Breast epithelium (tissue), 4 donors: ENCODE measurements at regions not wholly inside any gene's neighbourhood (a gene's known extent, or its start where the extent isn't known, plus 50 kb on each side); places are given as distances from the start of the nearest gene placed in this dataset.

ENCODE experiments used
- DNase-seq, 2 donors: peaks; one replicate each; pipeline ENCODE4 v3.0.0-alpha.2; 2019; ENCODE audit warnings: low spot score in 2 of 2
- H3K27ac ChIP-seq, 2 donors: fragments of 200-600 bp; sonication (generic) in 1 of 2; one replicate each; pipeline ENCODE4 v1.5.1; 2016 to 2019; ENCODE audit warnings: mild to moderate bottlenecking in 1 of 2
- H3K27me3 ChIP-seq, 2 donors: fragments of 200-600 bp; sonication (generic) in 1 of 2; one replicate each; pipeline versions ENCODE4 v1.5.1 to v1.6.0; 2017 to 2019; ENCODE audit warnings: control low read depth in 1 of 2, mild to moderate bottlenecking in 1 of 2
- H3K36me3 ChIP-seq: fragments of 200-600 bp; one replicate; pipeline ENCODE4 v1.5.1; 2019
- H3K4me1 ChIP-seq, 2 donors: fragments of 200-600 bp; sonication (generic); one replicate each; pipeline ENCODE4 v1.5.1; 2016 to 2019; ENCODE audit warnings: control low read depth in 1 of 2
- H3K4me3 ChIP-seq, 3 donors: fragments of 200-600 bp; sonication (generic); 1 replicate in 2 of 3; 2 replicates in 1 of 3; pipeline ENCODE4 v1.5.1; 2016 to 2019; ENCODE audit warnings: mild to moderate bottlenecking in 3 of 3, moderate library complexity in 2 of 3
- H3K9me3 ChIP-seq, 2 donors: fragments of 200-600 bp; sonication (generic) in 1 of 2; one replicate each; pipeline ENCODE4 v1.5.1; 2016 to 2019; ENCODE audit warnings: control low read depth in 1 of 2
- CTCF ChIP-seq, 3 donors: fragments of 450-650 bp; IDR thresholded peaks; one replicate each; pipeline ENCODE4 v1.5.1; 2016 to 2017; ENCODE audit warnings: antibody characterized with exemption in 3 of 3, mild to moderate bottlenecking in 3 of 3, moderate library complexity in 3 of 3
- POLR2A ChIP-seq: fragments of 450-650 bp; IDR thresholded peaks from one replicate; pipeline ENCODE4 v1.6.1; 2016; ENCODE audit warnings: antibody characterized with exemption, mild to moderate bottlenecking, moderate library complexity
- POLR2AphosphoS5 ChIP-seq, 3 donors: sonication (generic); formaldehyde crosslinking; IDR thresholded peaks; one replicate each; pipeline ENCODE4 v1.6.1; 2017; ENCODE audit warnings: antibody characterized with exemption in 3 of 3
- intact Hi-C: fragments of 100-400 bp; cut with DNase I; formaldehyde crosslinking; loops from one replicate; pipeline ENCODE4 v1.15.1; 2023; ENCODE audit warnings: low total_unique reads

- Histone ChIP-seq H3K27ac (no peak overlapping the region), H3K4me3 (no peak overlapping the region), H3K4me1 (no peaks in the 10 kb centered on the region), H3K27me3 (no peaks in the 10 kb centered on the region), H3K36me3 (no peaks in the 10 kb centered on the region), H3K9me3 (no peaks in the 10 kb centered on the region)
- intact Hi-C loops = no loop called here
- no peak for TF ChIP-seq POLR2A
- TF ChIP-seq CTCF (IDR thresholded peaks at IDR 0.05) = no peak
- TF ChIP-seq POLR2AphosphoS5 (IDR thresholded peaks at IDR 0.05) = no peak
- no peak for DNase-seq
Observed at GRCh38 chr21:38696579-38696978, 109.2 kb upstream of the ETS2 start.

GRCh38 chr21:38699048-38699447 lies 106.7 kb upstream of the ETS2 start:
- TF ChIP-seq POLR2A (no peak), POLR2AphosphoS5 (IDR thresholded peaks at IDR 0.05) (no peak), CTCF (IDR thresholded peaks at IDR 0.05) (no peak)
- intact Hi-C loops = no loop called here

GRCh38 chr21:38702196-38702595 lies 103.5 kb upstream of the ETS2 start:
- TF ChIP-seq CTCF (IDR thresholded peaks at IDR 0.05) (no peak), POLR2A (no peak), POLR2AphosphoS5 (IDR thresholded peaks at IDR 0.05) (no peak)
- Histone ChIP-seq H3K4me1 (no peaks in the 10 kb centered on the region), H3K36me3 (no peaks in the 10 kb centered on the region), H3K27me3 (no peaks in the 10 kb centered on the region), H3K4me3 (no peak overlapping the region), H3K27ac (no peak overlapping the region), H3K9me3 (no peaks in the 10 kb centered on the region)
- DNase-seq = no peak
- intact Hi-C loops = no loop called here

More at GRCh38 chr21:38699048-38699447, 106.7 kb upstream of the ETS2 start:
- Histone ChIP-seq H3K9me3 (no peaks in the 10 kb centered on the region), H3K4me3 (no peak overlapping the region), H3K27me3 (no peaks in the 10 kb centered on the region), H3K36me3 (no peaks in the 10 kb centered on the region), H3K4me1 (no peaks in the 10 kb centered on the region), H3K27ac (no peak overlapping the region)
- DNase-seq = no peak

- H3K9me3 ChIP-seq = no peaks in the 10 kb centered on the region
- TF ChIP-seq POLR2AphosphoS5 (IDR thresholded peaks at IDR 0.05) (no peak), CTCF (IDR thresholded peaks at IDR 0.05) (no peak), POLR2A (no peak)
- no peaks in the 10 kb centered on the region for H3K4me1 ChIP-seq
- H3K36me3 ChIP-seq = no peaks in the 10 kb centered on the region
- H3K4me3 ChIP-seq = no peak overlapping the region
- intact Hi-C loops = no loop called here
- no peaks in the 10 kb centered on the region for H3K27me3 ChIP-seq
- H3K27ac ChIP-seq = no peak overlapping the region
- no peak for DNase-seq
Observed at GRCh38 chr21:38709876-38710275, 95.9 kb upstream of the ETS2 start.

GRCh38 chr21:38712071-38712470 lies 93.7 kb upstream of the ETS2 start:
- H3K4me1 ChIP-seq = no peaks in the 10 kb centered on the region
- no peaks in the 10 kb centered on the region for H3K9me3 ChIP-seq
- TF ChIP-seq CTCF (IDR thresholded peaks at IDR 0.05) (no peak), POLR2A (no peak), POLR2AphosphoS5 (IDR thresholded peaks at IDR 0.05) (no peak)
- no peaks in the 10 kb centered on the region for H3K36me3 ChIP-seq
- no peak overlapping the region for H3K27ac ChIP-seq
- H3K4me3 ChIP-seq = no peak overlapping the region
- intact Hi-C loops = no loop called here
- no peak for DNase-seq
- no peaks in the 10 kb centered on the region for H3K27me3 ChIP-seq
